AG10803 (cell line): ENCODE measurements at regions not wholly inside any gene's neighbourhood (a gene's known extent, or its start where the extent isn't known, plus 50 kb on each side); places are given as distances from the start of the nearest gene placed in this dataset.

ENCODE experiments used
- DNase-seq: peaks from one replicate; pipeline ENCODE4 v3.0.0; 2010; ENCODE audit warnings: low read depth
- H3K4me3 ChIP-seq: 2 replicates; pipeline ENCODE4 v1.5.1; 2011; ENCODE audit warnings: mild to moderate bottlenecking, low read length, control low read depth
- TF ChIP-seq, protein P1 (sequence below): conservative IDR thresholded peaks from 2 replicates; pipeline ENCODE4 v1.5.1; 2011; ENCODE audit warnings: mild to moderate bottlenecking, low read length, control low read depth, inconsistent platforms

- no peak for DNase-seq
- H3K4me3 ChIP-seq = no peak overlapping the region
- TF ChIP-seq, protein P1, sequence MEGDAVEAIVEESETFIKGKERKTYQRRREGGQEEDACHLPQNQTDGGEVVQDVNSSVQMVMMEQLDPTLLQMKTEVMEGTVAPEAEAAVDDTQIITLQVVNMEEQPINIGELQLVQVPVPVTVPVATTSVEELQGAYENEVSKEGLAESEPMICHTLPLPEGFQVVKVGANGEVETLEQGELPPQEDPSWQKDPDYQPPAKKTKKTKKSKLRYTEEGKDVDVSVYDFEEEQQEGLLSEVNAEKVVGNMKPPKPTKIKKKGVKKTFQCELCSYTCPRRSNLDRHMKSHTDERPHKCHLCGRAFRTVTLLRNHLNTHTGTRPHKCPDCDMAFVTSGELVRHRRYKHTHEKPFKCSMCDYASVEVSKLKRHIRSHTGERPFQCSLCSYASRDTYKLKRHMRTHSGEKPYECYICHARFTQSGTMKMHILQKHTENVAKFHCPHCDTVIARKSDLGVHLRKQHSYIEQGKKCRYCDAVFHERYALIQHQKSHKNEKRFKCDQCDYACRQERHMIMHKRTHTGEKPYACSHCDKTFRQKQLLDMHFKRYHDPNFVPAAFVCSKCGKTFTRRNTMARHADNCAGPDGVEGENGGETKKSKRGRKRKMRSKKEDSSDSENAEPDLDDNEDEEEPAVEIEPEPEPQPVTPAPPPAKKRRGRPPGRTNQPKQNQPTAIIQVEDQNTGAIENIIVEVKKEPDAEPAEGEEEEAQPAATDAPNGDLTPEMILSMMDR = no peak
These were observed 955.8 kb upstream of the LRRTM1 start for GRCh38 chr2:81260320-81260719.

DNA sequence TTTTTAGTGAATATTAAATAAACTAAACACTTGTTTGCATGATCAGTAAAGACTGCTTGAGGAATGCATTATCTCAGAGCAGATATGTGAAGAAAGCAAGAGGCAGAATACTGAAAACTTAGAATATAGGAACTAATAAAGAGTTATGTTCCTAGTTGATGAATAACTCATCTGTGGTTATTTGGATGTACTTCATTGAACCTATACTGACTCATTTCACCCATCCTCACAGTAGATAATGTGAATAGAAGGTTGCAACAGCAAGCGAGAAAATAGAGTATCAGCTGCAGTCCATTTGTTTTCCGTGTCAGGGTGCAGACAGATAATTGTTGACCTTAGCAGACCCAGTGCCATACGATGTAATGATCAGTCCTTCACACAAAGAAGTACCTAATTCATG is 945.7 kb upstream of the LRRTM1 start:
- no peak overlapping the region for H3K4me3 ChIP-seq
- no peak for DNase-seq
- TF ChIP-seq, protein P1 = no peak

- no peak overlapping the region for H3K4me3 ChIP-seq
- DNase-seq = no peak
- TF ChIP-seq, protein P1 = no peak
These were observed 944.6 kb upstream of the LRRTM1 start for GRCh38 chr2:81249152-81249551.

GRCh38 chr2:81247648-81248047 is 943.1 kb upstream of the LRRTM1 start:
- DNase-seq = no peak
- TF ChIP-seq, protein P1 = no peak
- H3K4me3 ChIP-seq = no peak overlapping the region

GRCh38 chr2:81242501-81242900 is 937.9 kb upstream of the LRRTM1 start:
- no peak overlapping the region for H3K4me3 ChIP-seq
- TF ChIP-seq, protein P1 = no peak
- no peak for DNase-seq

- TF ChIP-seq, protein P1 = no peak
- no peak overlapping the region for H3K4me3 ChIP-seq
- no peak for DNase-seq
These were observed 933.9 kb upstream of the LRRTM1 start for GRCh38 chr2:81238462-81238861.

DNA sequence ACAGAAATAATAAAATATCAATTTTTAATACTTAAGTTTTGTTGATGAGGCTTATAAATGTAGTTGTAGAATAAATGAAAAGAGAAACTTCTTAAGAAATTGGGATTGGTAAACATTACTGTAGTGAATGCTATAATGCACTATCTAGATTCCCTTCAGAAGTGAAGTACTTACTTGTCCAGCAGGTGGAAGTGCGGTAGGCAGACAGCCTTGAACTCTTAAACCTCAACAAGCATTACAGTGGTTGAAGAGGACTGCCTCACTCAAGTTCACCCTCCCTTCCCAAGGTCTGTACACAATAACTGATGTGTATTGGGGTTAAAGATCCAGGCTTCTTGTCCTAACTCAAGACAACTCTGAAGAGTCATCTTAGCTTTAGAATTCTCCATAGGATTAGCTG is 931.0 kb upstream of the LRRTM1 start:
- TF ChIP-seq, protein P1 = no peak
- no peak overlapping the region for H3K4me3 ChIP-seq
- DNase-seq = no peak
